Prostate gland (tissue), 2 donors: ENCODE measurements at regions not wholly inside any gene's neighbourhood (a gene's known extent, or its start where the extent isn't known, plus 50 kb on each side); places are given as distances from the start of the nearest gene placed in this dataset.

ENCODE experiments used
- DNase-seq: peaks from one replicate; pipeline ENCODE4 v3.0.0-alpha.2; 2019; ENCODE audit warnings: low spot score
- H3K27ac ChIP-seq, 2 donors: fragments of 200-600 bp; sonication (generic); 2 replicates each; pipeline ENCODE4 v1.5.1; 2017 to 2019
- H3K27me3 ChIP-seq: fragments of 200-600 bp; sonication (generic); replicated peaks from 2 replicates; pipeline ENCODE4 v1.5.1; 2019; ENCODE audit not compliant: insufficient read depth
- H3K36me3 ChIP-seq, 2 donors: fragments of 200-600 bp; sonication (generic); 1 replicate in 1 of 2; 2 replicates in 1 of 2; pipeline versions ENCODE4 v1.5.1 to v1.8.1; 2017 to 2019
- H3K4me1 ChIP-seq: fragments of 200-600 bp; sonication (generic); replicated peaks from 2 replicates; pipeline ENCODE4 v1.5.1; 2019
- H3K4me3 ChIP-seq, 2 donors: fragments of 200-600 bp; sonication (generic); 2 replicates each; pipeline ENCODE4 v1.5.1; 2017 to 2019
- H3K9me3 ChIP-seq: fragments of 200-600 bp; sonication (generic); 2 replicates; pipeline ENCODE4 v1.5.1; 2017
- CTCF ChIP-seq, 4 experiments: fragments of 200-600 bp in 2 of 4; fragments of 450-650 bp in 2 of 4; sonication (generic) in 2 of 4; IDR thresholded peaks; 1 replicate in 3 of 4; 2 replicates in 1 of 4; pipeline ENCODE4 v1.5.1; 2016 to 2019; ENCODE audit warnings: antibody characterized with exemption in 4 of 4, mild to moderate bottlenecking in 2 of 4, moderate library complexity in 2 of 4
- POLR2A ChIP-seq: fragments of 450-650 bp; IDR thresholded peaks from one replicate; pipeline ENCODE4 v1.6.1; 2016; ENCODE audit warnings: antibody characterized with exemption, mild to moderate bottlenecking
- POLR2AphosphoS5 ChIP-seq: sonication (generic); formaldehyde crosslinking; IDR thresholded peaks from one replicate; pipeline ENCODE4 v1.6.1; 2017; ENCODE audit warnings: antibody characterized with exemption
- WGBS: methylation state at CpG from one replicate; pipeline ENCODE4 v1.1.5; 2018; 5-methylcytosine and 5-hydroxymethylcytosine counted together
- intact Hi-C: fragments of 100-400 bp; cut with DNase I; formaldehyde crosslinking; loops from one replicate; pipeline ENCODE4 v1.14.2; 2022

DNA sequence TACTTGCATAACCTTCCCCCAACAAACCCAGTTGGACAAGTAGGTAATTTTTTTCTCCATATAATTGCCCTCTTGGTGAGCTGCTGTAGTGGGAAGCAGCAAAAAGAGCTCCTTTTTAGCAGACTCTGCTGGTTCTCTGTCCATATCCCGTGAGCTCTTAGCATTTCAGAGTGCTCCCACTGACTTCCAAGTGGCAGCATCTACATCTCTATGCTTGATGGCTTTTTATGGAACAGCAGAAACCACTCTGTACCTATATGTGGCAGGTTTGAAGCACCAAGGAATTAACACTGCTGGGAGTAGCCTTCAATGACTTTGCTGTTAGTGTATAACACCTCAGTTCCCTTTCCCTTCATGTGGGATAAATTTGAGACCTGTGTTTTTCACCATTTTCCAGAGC lies 168.4 kb upstream of the NHS start:
- Histone ChIP-seq H3K4me3 (no peak overlapping the region), H3K27me3 (no peaks in the 10 kb centered on the region), H3K36me3 (no peaks in the 10 kb centered on the region), H3K27ac (no peak overlapping the region), H3K4me1 (no peaks in the 10 kb centered on the region), H3K9me3 (no peaks in the 10 kb centered on the region)
- WGBS, result 88% methylated on average over 1 of the region's 1 CpG
- TF ChIP-seq CTCF (IDR thresholded peaks at IDR 0.05) (no peak), POLR2AphosphoS5 (no peak), POLR2A (no peak)
- DNase-seq, result no peak
- intact Hi-C loops, result no loop called here

DNA sequence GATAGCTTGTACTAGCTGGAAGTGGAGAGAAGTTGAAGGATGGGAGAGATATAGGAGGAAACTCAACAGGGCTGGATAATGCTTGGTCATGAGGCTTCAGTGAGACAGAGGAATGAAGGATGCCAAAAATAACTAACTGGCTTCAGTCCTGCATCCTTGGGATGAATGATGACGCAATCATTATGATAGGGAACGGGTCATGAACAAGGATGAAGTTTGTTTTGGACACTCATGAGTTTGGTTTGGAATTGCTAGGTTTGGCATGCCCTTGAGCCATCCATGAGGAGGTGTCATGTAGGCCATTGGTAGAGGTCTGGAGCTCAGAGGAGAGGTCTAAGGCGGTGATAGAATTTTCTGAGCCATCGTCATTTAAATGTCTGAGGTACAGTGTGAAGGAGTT lies 160.0 kb upstream of the NHS start:
- Histone ChIP-seq H3K27me3 (no peaks in the 10 kb centered on the region), H3K4me3 (no peak overlapping the region), H3K27ac (no peak overlapping the region), H3K4me1 (no peaks in the 10 kb centered on the region), H3K9me3 (no peaks in the 10 kb centered on the region), H3K36me3 (no peaks in the 10 kb centered on the region)
- intact Hi-C loops, result no loop called here
- TF ChIP-seq CTCF (IDR thresholded peaks at IDR 0.05) (no peak), POLR2A (no peak), POLR2AphosphoS5 (no peak)
- no peak for DNase-seq
- WGBS, result 95% methylated on average over 4 of the region's 4 CpGs

DNA sequence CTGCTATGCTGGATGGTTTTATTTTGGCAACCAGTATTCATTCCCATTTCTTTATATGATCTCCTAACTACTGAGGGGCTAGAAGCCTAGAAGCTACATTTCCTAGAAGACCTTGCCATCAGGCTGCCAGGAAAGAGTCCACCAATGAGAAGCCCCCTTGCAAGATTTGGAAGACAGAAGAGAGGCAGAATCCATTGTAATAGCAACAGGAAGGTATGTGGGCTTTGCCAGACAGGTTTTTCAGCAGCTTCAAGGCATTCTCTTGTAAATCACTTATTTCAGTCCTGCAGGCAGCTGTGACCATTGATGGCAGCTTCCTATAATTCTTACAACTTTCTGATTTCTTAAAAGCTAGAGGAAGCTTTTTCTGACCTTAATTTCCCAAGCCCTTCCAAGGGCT lies 148.3 kb upstream of the NHS start:
- H3K27ac ChIP-seq, result no peak overlapping the region
- H3K4me1 ChIP-seq, result no peaks in the 10 kb centered on the region
- H3K27me3 ChIP-seq, result no peaks in the 10 kb centered on the region
- no peaks in the 10 kb centered on the region for H3K36me3 ChIP-seq
- no peaks in the 10 kb centered on the region for H3K9me3 ChIP-seq
- no peak for TF ChIP-seq POLR2A
- no peak for TF ChIP-seq CTCF (IDR thresholded peaks at IDR 0.05)
- no peak for TF ChIP-seq POLR2AphosphoS5
- no peak for DNase-seq
- no peak overlapping the region for H3K4me3 ChIP-seq
- intact Hi-C loops, result no loop called here

DNA sequence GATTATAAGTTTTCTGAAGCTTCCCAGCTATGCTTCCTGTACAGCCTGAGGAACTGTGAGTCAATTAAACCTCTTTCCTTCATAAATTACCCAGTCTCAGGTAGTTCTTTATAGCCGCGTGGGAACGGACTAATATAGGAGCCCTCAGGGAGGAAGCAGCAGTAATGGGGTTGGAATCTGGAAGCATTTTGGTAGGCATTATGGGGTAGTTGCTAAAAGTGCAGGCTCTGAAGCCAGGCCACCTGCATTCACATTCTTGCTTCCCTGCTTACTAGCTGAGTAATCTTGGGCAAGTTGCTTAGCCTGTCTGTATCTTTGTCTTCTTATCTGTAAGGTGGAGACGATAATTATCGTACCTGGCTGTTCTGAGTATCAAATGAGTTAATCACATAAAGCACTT lies 137.9 kb upstream of the NHS start:
- 85% methylated on average over 5 of the region's 5 CpGs for WGBS
- TF ChIP-seq CTCF (IDR thresholded peaks at IDR 0.05) (no peak), POLR2AphosphoS5 (no peak), POLR2A (no peak)
- H3K27ac ChIP-seq, result no peak overlapping the region
- no peaks in the 10 kb centered on the region for H3K36me3 ChIP-seq
- H3K27me3 ChIP-seq, result no peaks in the 10 kb centered on the region
- H3K9me3 ChIP-seq, result no peaks in the 10 kb centered on the region
- intact Hi-C loops, result no loop called here
- H3K4me1 ChIP-seq, result no peaks in the 10 kb centered on the region
- no peak overlapping the region for H3K4me3 ChIP-seq
- no peak for DNase-seq

- TF ChIP-seq POLR2A, result no peak
- no peak for TF ChIP-seq POLR2AphosphoS5
- peak; percentile 42 to 69 (median 62) for TF ChIP-seq CTCF (IDR thresholded peaks at IDR 0.05)
- Histone ChIP-seq H3K36me3 (no peaks in the 10 kb centered on the region), H3K4me1 (no peaks in the 10 kb centered on the region), H3K27me3 (no peaks in the 10 kb centered on the region), H3K9me3 (no peaks in the 10 kb centered on the region), H3K4me3 (no peak overlapping the region), H3K27ac (no peak overlapping the region)
- WGBS, result 11% methylated on average over 5 of the region's 5 CpGs
- intact Hi-C loops, result loop anchor here (5.0 to 10.0 kb wide), 3 partner anchors 130 to 450 kb away; no protein-coding TSS in a partner anchor
- DNase-seq, result peak; percentile 34
These were observed 132.5 kb upstream of the NHS start for GRCh38 chrX:17242470-17242869.
